ENCODE measurements at regions not wholly inside any gene's neighbourhood (a gene's known extent, or its start where the extent isn't known, plus 50 kb on each side); places are given as distances from the start of the nearest gene placed in this dataset.

GRCh38 chr6:49088631-49089030 is 374.4 kb downstream of the MMUT start:
- no peak for TF ChIP-seq CTCF (IDR thresholded peaks at IDR 0.05; ENCODE audit: low read depth, low read length)
- TF ChIP-seq MYC (IDR thresholded peaks at IDR 0.05; ENCODE audit: low read depth, low read length): no peak

Data from NB4 (cell line).